ENCODE measurements at regions not wholly inside any gene's neighbourhood (a gene's known extent, or its start where the extent isn't known, plus 50 kb on each side); places are given as distances from the start of the nearest gene placed in this dataset.

DNA sequence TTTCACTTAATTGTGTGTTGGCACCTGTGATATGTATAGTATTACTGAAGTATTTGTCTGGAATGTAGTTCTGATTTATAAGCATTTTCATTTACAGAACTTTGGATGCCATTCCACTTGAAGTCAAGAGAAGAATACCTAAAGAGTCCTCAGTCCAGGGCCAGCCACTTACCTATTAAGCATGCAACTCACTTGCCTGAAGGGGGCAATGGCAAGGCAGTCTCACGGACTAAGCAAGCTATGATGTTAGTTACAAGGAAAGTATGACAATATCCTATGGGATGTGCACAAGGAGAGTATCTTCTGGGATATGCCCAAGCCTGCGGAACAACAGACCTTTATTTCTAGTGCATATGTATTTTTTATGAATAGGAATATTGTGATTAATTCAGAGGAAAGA lies 369.4 kb upstream of the GCFC2 start:
- Histone ChIP-seq H3K9ac (no peak overlapping the region), H3K4me2 (ENCODE audit: unreplicated experiment) (no peak overlapping the region), H4K20me1 (ENCODE audit: insufficient read depth) (no peaks in the 10 kb centered on the region), H3K27me3 (replicated peaks; ENCODE audit: insufficient read depth) (no peaks in the 10 kb centered on the region), H3K4me3 (no peak overlapping the region), H3K79me2 (ENCODE audit: insufficient read depth) (no peaks in the 10 kb centered on the region), H2AFZ (no peak overlapping the region), H3K27ac (no peak overlapping the region), H3K36me3 (ENCODE audit: low read depth) (no peaks in the 10 kb centered on the region), H3F3A (ENCODE audit: insufficient read depth) (no peaks in the 10 kb centered on the region), H3K4me1 (ENCODE audit: insufficient read depth) (no peaks in the 10 kb centered on the region), H3K9me2 (ENCODE audit: insufficient read depth) (no peaks in the 10 kb centered on the region), H3K9me3 (ENCODE audit: low read depth) (peaks cover 4% of the 10 kb centered on the region)
- in situ Hi-C loops (cut with MboI) = no loop called here
- no peak for TF ChIP-seq EZH2 (IDR thresholded peaks at IDR 0.05; ENCODE audit: insufficient read depth, poor library complexity, severe bottlenecking)
- no peak for TF ChIP-seq EZH2phosphoT487 (IDR thresholded peaks at IDR 0.05; ENCODE audit: insufficient read depth, low read depth)
- WGBS, 2 experiments (ENCODE audit: low coverage in 1 of 2, low lambda C conversion rate in 2 of 2, missing lambda C conversion rate in 2 of 2) = 3 to 4% methylated on average over 2 of the region's 2 CpGs
- DNase-seq = no peak

DNA sequence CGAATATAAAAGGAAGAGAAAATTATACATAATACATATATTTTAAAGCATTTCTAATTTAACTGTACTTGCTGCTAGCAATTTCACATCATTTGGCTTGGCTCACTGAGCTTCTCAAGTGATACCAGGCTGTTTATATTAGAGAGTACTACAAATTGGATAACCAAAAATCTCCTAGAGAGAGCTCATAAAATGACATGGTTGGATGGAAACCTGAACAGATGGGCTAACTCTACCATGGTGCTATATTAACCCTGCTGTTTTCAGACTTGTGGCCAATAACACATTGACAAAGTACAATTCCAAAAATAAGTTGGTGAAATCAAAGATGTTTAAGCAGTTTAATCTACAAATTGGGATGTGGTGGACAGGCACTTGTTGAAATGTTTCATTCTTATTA lies 364.4 kb upstream of the GCFC2 start:
- Histone ChIP-seq H3K4me3 (no peak overlapping the region), H3K27ac (no peak overlapping the region), H3F3A (ENCODE audit: insufficient read depth) (no peaks in the 10 kb centered on the region), H3K36me3 (ENCODE audit: low read depth) (no peaks in the 10 kb centered on the region), H2AFZ (no peak overlapping the region), H3K9ac (no peak overlapping the region), H3K9me3 (ENCODE audit: low read depth) (peaks cover 4% of the 10 kb centered on the region), H4K20me1 (ENCODE audit: insufficient read depth) (no peaks in the 10 kb centered on the region), H3K9me2 (ENCODE audit: insufficient read depth) (no peaks in the 10 kb centered on the region), H3K27me3 (replicated peaks; ENCODE audit: insufficient read depth) (no peaks in the 10 kb centered on the region), H3K79me2 (ENCODE audit: insufficient read depth) (no peaks in the 10 kb centered on the region), H3K4me1 (ENCODE audit: insufficient read depth) (no peaks in the 10 kb centered on the region), H3K4me2 (ENCODE audit: unreplicated experiment) (no peak overlapping the region)
- TF ChIP-seq EZH2 (IDR thresholded peaks at IDR 0.05; ENCODE audit: insufficient read depth, poor library complexity, severe bottlenecking) (no peak), EZH2phosphoT487 (IDR thresholded peaks at IDR 0.05; ENCODE audit: insufficient read depth, low read depth) (no peak)
- DNase-seq = no peak
- in situ Hi-C loops (cut with MboI) = no loop called here
- WGBS, 2 experiments (ENCODE audit: low coverage in 1 of 2, low lambda C conversion rate in 2 of 2, missing lambda C conversion rate in 2 of 2) = 0 to 2% methylated on average over 1 of the region's 1 CpG

DNA sequence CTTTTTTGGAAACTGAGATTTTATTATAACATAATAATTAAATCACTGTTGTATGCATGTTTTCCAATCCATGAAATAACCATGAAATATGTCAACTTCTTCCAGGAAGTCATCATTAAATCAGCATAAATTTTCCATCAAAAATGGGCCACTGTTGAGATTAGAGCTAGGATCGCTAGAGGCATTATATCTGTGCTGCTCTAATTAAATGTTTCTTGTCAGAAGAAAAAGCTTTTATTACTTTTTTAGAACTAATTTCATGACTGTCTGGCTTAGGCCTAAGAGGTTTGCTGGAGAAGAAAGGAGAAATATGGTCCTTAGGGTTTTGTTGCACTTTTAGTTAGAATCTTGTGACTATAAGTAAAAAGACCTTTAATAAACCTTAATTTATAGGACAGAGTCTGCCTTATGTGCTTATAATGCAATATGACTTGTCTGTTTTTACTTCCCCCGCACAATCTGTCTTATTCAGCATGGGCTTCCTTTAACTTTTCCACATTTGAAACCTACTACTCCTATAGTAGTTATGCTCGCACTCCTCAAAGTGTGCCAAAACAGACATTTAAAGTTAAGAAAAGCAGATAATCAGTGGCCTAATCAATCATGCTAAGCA lies 363.4 kb upstream of the GCFC2 start:
- Histone ChIP-seq H3K4me2 (ENCODE audit: unreplicated experiment) (no peak overlapping the region), H3K4me1 (ENCODE audit: insufficient read depth) (no peaks in the 10 kb centered on the region), H3K36me3 (ENCODE audit: low read depth) (no peaks in the 10 kb centered on the region), H3K9me3 (ENCODE audit: low read depth) (peaks cover 4% of the 10 kb centered on the region), H3K4me3 (no peak overlapping the region), H3K79me2 (ENCODE audit: insufficient read depth) (no peaks in the 10 kb centered on the region), H4K20me1 (ENCODE audit: insufficient read depth) (no peaks in the 10 kb centered on the region), H2AFZ (no peak overlapping the region), H3K27me3 (replicated peaks; ENCODE audit: insufficient read depth) (no peaks in the 10 kb centered on the region), H3K27ac (no peak overlapping the region), H3K9ac (no peak overlapping the region), H3K9me2 (ENCODE audit: insufficient read depth) (no peaks in the 10 kb centered on the region), H3F3A (ENCODE audit: insufficient read depth) (no peaks in the 10 kb centered on the region)
- no peak for DNase-seq
- in situ Hi-C loops (cut with MboI) = no loop called here
- TF ChIP-seq EZH2 (IDR thresholded peaks at IDR 0.05; ENCODE audit: insufficient read depth, poor library complexity, severe bottlenecking) (no peak), EZH2phosphoT487 (IDR thresholded peaks at IDR 0.05; ENCODE audit: insufficient read depth, low read depth) (no peak)
- 33 to 36% methylated on average over 3 of the region's 3 CpGs for WGBS, 2 experiments (ENCODE audit: low coverage in 1 of 2, low lambda C conversion rate in 2 of 2, missing lambda C conversion rate in 2 of 2)

DNA sequence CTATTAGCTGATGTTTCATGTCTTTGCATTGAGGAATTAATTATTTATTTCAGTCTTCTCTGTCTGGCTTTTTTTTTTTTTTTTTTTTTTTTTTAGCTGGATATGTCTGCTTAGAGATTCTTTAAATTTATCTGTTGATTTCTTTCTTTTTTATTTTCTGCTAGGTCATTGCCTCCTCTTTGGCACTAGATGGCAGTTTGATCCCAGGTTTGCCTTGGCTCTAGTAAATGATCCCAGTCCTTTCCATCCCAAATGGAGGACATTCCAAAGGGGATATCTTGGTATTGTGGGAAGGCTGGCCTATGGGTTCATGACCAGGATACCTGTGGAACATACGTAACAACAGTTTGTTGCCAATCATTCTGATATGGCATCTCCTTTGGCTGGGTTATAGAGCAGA lies 339.5 kb upstream of the GCFC2 start:
- no peaks in the 10 kb centered on the region for H3K4me1 ChIP-seq (ENCODE audit: insufficient read depth)
- TF ChIP-seq EZH2 (IDR thresholded peaks at IDR 0.05; ENCODE audit: insufficient read depth, poor library complexity, severe bottlenecking) = no peak
- no peak for TF ChIP-seq EZH2phosphoT487 (IDR thresholded peaks at IDR 0.05; ENCODE audit: insufficient read depth, low read depth)
- H2AFZ ChIP-seq = no peak overlapping the region
- no peak overlapping the region for H3K9ac ChIP-seq
- no peaks in the 10 kb centered on the region for H4K20me1 ChIP-seq (ENCODE audit: insufficient read depth)
- H3K4me2 ChIP-seq (ENCODE audit: unreplicated experiment) = no peak overlapping the region
- no peak for DNase-seq
- H3K79me2 ChIP-seq (ENCODE audit: insufficient read depth) = no peaks in the 10 kb centered on the region
- WGBS, 2 experiments (ENCODE audit: low coverage in 1 of 2, low lambda C conversion rate in 2 of 2, missing lambda C conversion rate in 2 of 2) = 46 to 50% methylated on average over 1 of the region's 1 CpG
- no peak overlapping the region for H3K4me3 ChIP-seq
- no peaks in the 10 kb centered on the region for H3F3A ChIP-seq (ENCODE audit: insufficient read depth)
- H3K27me3 ChIP-seq (replicated peaks; ENCODE audit: insufficient read depth) = no peaks in the 10 kb centered on the region
- H3K9me3 ChIP-seq (ENCODE audit: low read depth) = no peaks in the 10 kb centered on the region
- in situ Hi-C loops (cut with MboI) = no loop called here
- no peaks in the 10 kb centered on the region for H3K36me3 ChIP-seq (ENCODE audit: low read depth)
- H3K27ac ChIP-seq = no peak overlapping the region
- no peaks in the 10 kb centered on the region for H3K9me2 ChIP-seq (ENCODE audit: insufficient read depth)

DNA sequence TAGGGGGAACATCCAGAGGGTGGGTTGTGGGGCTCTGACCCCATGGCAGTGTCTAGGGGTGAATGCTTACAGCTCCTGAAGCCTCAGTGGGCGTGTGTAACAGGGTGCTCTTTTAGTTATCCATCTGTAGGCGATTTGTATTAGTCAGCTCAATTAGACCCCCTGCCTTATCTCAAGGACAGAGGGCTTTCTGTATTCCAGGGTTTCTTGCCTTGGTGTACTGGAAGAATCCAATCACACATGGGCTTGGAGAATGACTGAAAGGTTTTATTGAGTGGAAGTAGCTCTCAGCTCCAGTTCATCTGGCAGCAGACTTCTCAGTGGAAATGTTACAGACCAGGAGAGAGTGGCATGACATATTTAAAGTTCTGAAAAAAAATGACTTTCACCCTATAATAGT lies 334.0 kb upstream of the GCFC2 start:
- H4K20me1 ChIP-seq (ENCODE audit: insufficient read depth) = no peaks in the 10 kb centered on the region
- 0 to 4% methylated on average over 2 of the region's 2 CpGs for WGBS, 2 experiments (ENCODE audit: low coverage in 1 of 2, low lambda C conversion rate in 2 of 2, missing lambda C conversion rate in 2 of 2)

More for the DNA sequence above, 334.0 kb upstream of the GCFC2 start:
- H3K27ac ChIP-seq = no peak overlapping the region
- no peaks in the 10 kb centered on the region for H3K36me3 ChIP-seq (ENCODE audit: low read depth)
- H3K9me2 ChIP-seq (ENCODE audit: insufficient read depth) = no peaks in the 10 kb centered on the region
- no peak overlapping the region for H2AFZ ChIP-seq
- no peak for DNase-seq
- no peaks in the 10 kb centered on the region for H3K4me1 ChIP-seq (ENCODE audit: insufficient read depth)
- H3F3A ChIP-seq (ENCODE audit: insufficient read depth) = no peaks in the 10 kb centered on the region
- H3K27me3 ChIP-seq (replicated peaks; ENCODE audit: insufficient read depth) = no peaks in the 10 kb centered on the region
- no peaks in the 10 kb centered on the region for H3K79me2 ChIP-seq (ENCODE audit: insufficient read depth)
- in situ Hi-C loops (cut with MboI) = no loop called here
- TF ChIP-seq EZH2 (IDR thresholded peaks at IDR 0.05; ENCODE audit: insufficient read depth, poor library complexity, severe bottlenecking) = no peak
- no peak for TF ChIP-seq EZH2phosphoT487 (IDR thresholded peaks at IDR 0.05; ENCODE audit: insufficient read depth, low read depth)
- H3K4me3 ChIP-seq = no peak overlapping the region
- H3K9ac ChIP-seq = no peak overlapping the region
- H3K4me2 ChIP-seq (ENCODE audit: unreplicated experiment) = no peak overlapping the region
- no peaks in the 10 kb centered on the region for H3K9me3 ChIP-seq (ENCODE audit: low read depth)

Measured in GM23248 (cell line).